IMR-90 (cell line): ENCODE measurements at regions not wholly inside any gene's neighbourhood (a gene's known extent, or its start where the extent isn't known, plus 50 kb on each side); places are given as distances from the start of the nearest gene placed in this dataset.

Experiments
- ATAC-seq: fragments of 200-7000 bp; cut with Tn5 transposase; 2 replicates; pipeline ENCODE4 v1.9.1; 2020; ENCODE audit warnings: low read depth, mild to moderate bottlenecking, moderate library complexity
- BruUV-seq: library from RNA; stranded (reverse); fragments of 400-500 nt; replicated peaks from 2 replicates; lab custom pipeline; 2021; lab: Mats Ljungman, UMichigan
- CTCF ChIA-PET: fragments of 300-600 bp; formaldehyde crosslinking; extraction: SDS; loops from one replicate; lab custom pipeline; 2021; ENCODE audit warnings: antibody characterized with exemption; lab: Yijun Ruan, JAX
- POLR2A ChIA-PET: fragments of 300-600 bp; sonication (Branson Sonifier 250); formaldehyde crosslinking; loops from one replicate; lab custom pipeline; 2022; ENCODE audit warnings: antibody characterized with exemption; ENCODE audit not compliant: unreplicated experiment; lab: Charles Lee
- DNase-seq: peaks from one replicate; pipeline ENCODE4 v3.0.0; 2013
- H2AFZ ChIP-seq: replicated peaks from 2 replicates; pipeline ENCODE3; 2013; ENCODE audit warnings: low read length, mild to moderate bottlenecking; ENCODE audit not compliant: poor library complexity
- H2AK5ac ChIP-seq: 2 replicates; pipeline ENCODE4 v1.6.1; 2013; ENCODE audit warnings: low read depth, low read length, inconsistent platforms
- H2AK9ac ChIP-seq: replicated peaks from 2 replicates; pipeline ENCODE3; 2013; ENCODE audit warnings: mild to moderate bottlenecking, low read depth, low read length, moderate library complexity; ENCODE audit not compliant: poor library complexity
- H2BK120ac ChIP-seq: 2 replicates; pipeline ENCODE4 v1.6.1; 2013; ENCODE audit warnings: low read depth, low read length, inconsistent platforms
- H2BK15ac ChIP-seq: 3 replicates; pipeline ENCODE4 v1.6.1; 2013; ENCODE audit warnings: low read depth, low read length, inconsistent platforms
- H2BK20ac ChIP-seq: 2 replicates; pipeline ENCODE4 v1.6.1; 2013; ENCODE audit warnings: low read depth, mild to moderate bottlenecking, inconsistent platforms, low read length, moderate library complexity
- H2BK5ac ChIP-seq: 2 replicates; pipeline ENCODE4 v1.6.1; 2013; ENCODE audit warnings: mild to moderate bottlenecking, low read depth, low read length, inconsistent platforms; ENCODE audit not compliant: poor library complexity, severe bottlenecking
- H3K14ac ChIP-seq: replicated peaks from 2 replicates; pipeline ENCODE4 v1.6.1; 2013; ENCODE audit warnings: low read depth, low read length, inconsistent platforms
- H3K18ac ChIP-seq: 2 replicates; pipeline ENCODE4 v1.6.1; 2013; ENCODE audit warnings: low read depth, low read length, control low read depth
- H3K23ac ChIP-seq: 2 replicates; pipeline ENCODE4 v1.6.1; 2013; ENCODE audit warnings: low read depth, low read length, inconsistent platforms
- H3K27ac ChIP-seq: 2 replicates; pipeline ENCODE4 v1.5.1; 2013; ENCODE audit warnings: mild to moderate bottlenecking, control low read depth, low read length; ENCODE audit not compliant: insufficient read depth
- H3K27me3 ChIP-seq: 2 replicates; pipeline ENCODE4 v1.6.1; 2013; ENCODE audit warnings: low read length; ENCODE audit not compliant: control insufficient read depth, insufficient read depth
- H3K36me3 ChIP-seq: 2 replicates; pipeline ENCODE4 v1.6.1; 2013; ENCODE audit warnings: low read length, mixed read lengths; ENCODE audit not compliant: control insufficient read depth, insufficient read depth
- H3K4ac ChIP-seq: 2 replicates; pipeline ENCODE4 v1.6.1; 2013; ENCODE audit warnings: low read depth, low read length, inconsistent platforms
- H3K4me1 ChIP-seq: 2 replicates; pipeline ENCODE4 v1.6.1; 2013; ENCODE audit warnings: low read length, mixed read lengths; ENCODE audit not compliant: control insufficient read depth, insufficient read depth
- H3K4me2 ChIP-seq: 2 replicates; pipeline ENCODE4 v1.6.1; 2013; ENCODE audit warnings: low read depth, mild to moderate bottlenecking, control low read depth, low read length, moderate library complexity
- H3K4me3 ChIP-seq: 2 replicates; pipeline ENCODE4 v1.5.1; 2013; ENCODE audit warnings: low read depth, mild to moderate bottlenecking, control low read depth, low read length, moderate library complexity; ENCODE audit not compliant: insufficient read depth
- H3K56ac ChIP-seq: 2 replicates; pipeline ENCODE4 v1.6.1; 2013; ENCODE audit warnings: low read length, inconsistent platforms; ENCODE audit not compliant: insufficient read depth; ENCODE audit errors: extremely low read depth
- H3K79me1 ChIP-seq, 2 experiments: 2 replicates each; pipeline ENCODE4 v1.6.1; 2013; ENCODE audit warnings: low read length in 2 of 2, inconsistent platforms in 1 of 2, low read depth in 1 of 2
- H3K9ac ChIP-seq: 2 replicates; pipeline ENCODE4 v1.6.1; 2013; ENCODE audit warnings: low read depth, low read length, control low read depth
- H3K9me1 ChIP-seq: 2 replicates; pipeline ENCODE4 v1.6.1; 2013; ENCODE audit warnings: low read length, inconsistent platforms; ENCODE audit not compliant: insufficient read depth
- H3K9me3 ChIP-seq: 2 replicates; pipeline ENCODE4 v1.6.1; 2013; ENCODE audit warnings: low read length; ENCODE audit not compliant: control insufficient read depth, insufficient read depth
- H4K20me1 ChIP-seq: 2 replicates; pipeline ENCODE4 v1.6.1; 2013; ENCODE audit warnings: low read length, inconsistent platforms; ENCODE audit not compliant: insufficient read depth
- H4K5ac ChIP-seq: 2 replicates; pipeline ENCODE4 v1.6.1; 2013; ENCODE audit warnings: mild to moderate bottlenecking, low read depth, low read length, control low read depth
- H4K8ac ChIP-seq, 2 experiments: 2 replicates each; pipeline ENCODE4 v1.6.1; 2013; ENCODE audit warnings: low read depth in 2 of 2, low read length in 2 of 2, control low read depth in 1 of 2, inconsistent platforms in 1 of 2
- H4K91ac ChIP-seq: 2 replicates; pipeline ENCODE4 v1.6.1; 2013; ENCODE audit warnings: low read depth, low read length, inconsistent platforms; ENCODE audit not compliant: insufficient read depth
- BHLHE40 ChIP-seq: fragments of 150-350 bp; IDR thresholded peaks from 2 replicates; pipeline ENCODE4 v1.6.1; 2016; ENCODE audit warnings: mild to moderate bottlenecking, low read depth, low read length
- WGBS, 2 experiments: methylation state at CpG; one replicate each; pipeline versions ENCODE4 v1.1.5 to v1.1.7; 2013; ENCODE audit warnings: missing lambda C conversion rate in 2 of 2; ENCODE audit not compliant: insufficient read length in 1 of 2; ENCODE audit errors: extremely low coverage in 2 of 2; 5-methylcytosine and 5-hydroxymethylcytosine counted together
- dilution Hi-C: fragments of 300-500 bp; cut with HindIII; formaldehyde crosslinking; loops from one replicate; pipeline ENCODE4 v1.14.3; 2018; ENCODE audit warnings: low sequenced_read_pairs; ENCODE audit not compliant: unreplicated experiment
- in situ Hi-C: fragments of 300-500 bp; cut with MboI; formaldehyde crosslinking; loops from 3 replicates; pipeline ENCODE4 v1.14.3; 2019; ENCODE audit warnings: low sequenced_read_pairs, inconsistent platforms, mixed read lengths
- intact Hi-C: fragments of 100-400 bp; cut with micrococcal nuclease; formaldehyde crosslinking; loops from 2 replicates; pipeline ENCODE4 v1.10.0; 2022

DNA sequence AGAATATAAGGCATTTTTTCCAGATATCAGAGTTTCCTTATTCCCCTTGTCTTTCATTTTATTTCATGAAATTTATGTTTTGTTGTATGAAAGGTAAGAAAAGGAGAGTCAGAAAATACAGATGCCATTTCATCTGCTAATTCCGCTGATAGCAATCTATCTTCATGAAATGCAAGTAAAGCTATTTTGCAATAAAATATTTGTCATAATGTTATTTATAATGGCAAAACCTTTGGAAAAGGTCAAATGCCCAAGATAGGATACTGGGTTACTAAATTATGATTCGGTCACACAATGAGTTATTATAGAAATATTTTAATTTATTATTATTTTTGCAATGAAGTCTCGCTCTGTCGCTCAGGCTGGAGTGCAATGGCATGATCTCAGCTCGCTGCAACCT is 124.2 kb downstream of the SPP2 start:
- no peak overlapping the region for H3K9ac ChIP-seq
- no peak overlapping the region for H3K4ac ChIP-seq
- H2BK15ac ChIP-seq = no peak overlapping the region
- H3K9me1 ChIP-seq = no peaks in the 10 kb centered on the region
- dilution Hi-C loops = no loop called here
- no peak overlapping the region for H3K4me2 ChIP-seq
- no peak overlapping the region for H3K56ac ChIP-seq
- H3K79me1 ChIP-seq = no peaks in the 10 kb centered on the region
- no peaks in the 10 kb centered on the region for H3K36me3 ChIP-seq
- no peak overlapping the region for H4K91ac ChIP-seq
- no peak overlapping the region for H3K14ac ChIP-seq
- H3K4me3 ChIP-seq = no peak overlapping the region
- ChIA-PET CTCF (interaction anchor here (0.7 kb wide), 1 partner anchor 69 kb away, joined by 6 read pairs; no protein-coding TSS in a partner anchor), POLR2A (interaction anchor here (0.6 kb wide), 2 partner anchors 12 to 117 kb away, joined by 3 read pairs; no protein-coding TSS in a partner anchor)
- H2AFZ ChIP-seq = no peak overlapping the region
- no peak overlapping the region for H4K8ac ChIP-seq
- no peak for TF ChIP-seq BHLHE40
- H3K9me3 ChIP-seq = no peaks in the 10 kb centered on the region
- no peak overlapping the region for H3K18ac ChIP-seq
- in situ Hi-C loops = no loop called here
- intact Hi-C loops = no loop called here
- no peak overlapping the region for H2BK5ac ChIP-seq
- no CpG with 5 or more reads among the region's 5 CpGs for WGBS, 2 experiments
- H3K27ac ChIP-seq = no peak overlapping the region
- no peaks in the 10 kb centered on the region for H3K4me1 ChIP-seq
- H2AK9ac ChIP-seq = no peak overlapping the region
- H3K27me3 ChIP-seq = peaks cover 29% of the 10 kb centered on the region
- ATAC-seq (no peak), DNase-seq (no peak)
- no peak overlapping the region for H3K23ac ChIP-seq
- no peak overlapping the region for H2BK120ac ChIP-seq
- no peaks in the 10 kb centered on the region for H4K20me1 ChIP-seq
- H2AK5ac ChIP-seq = no peak overlapping the region
- no peak overlapping the region for H4K5ac ChIP-seq
- no TSS peak for BruUV-seq
- H2BK20ac ChIP-seq = no peak overlapping the region
